ENCODE measurements at regions not wholly inside any gene's neighbourhood (a gene's known extent, or its start where the extent isn't known, plus 50 kb on each side); places are given as distances from the start of the nearest gene placed in this dataset.
"Not testable (repeated sequence)": the region's sequence is repeated elsewhere in the genome, so short reads cannot be mapped to it uniquely, and the experiment has no call there.

GRCh38 chr4:12487000-12487399 lies 997.1 kb downstream of the RAB28 start:
- Histone ChIP-seq H3K36me3 (ENCODE audit: insufficient read depth in 1 of 2, low read depth in 1 of 2) (no peaks in the 10 kb centered on the region), H3K9me3 (no peaks in the 10 kb centered on the region), H3K27me3 (ENCODE audit: insufficient read depth in 3 of 3, low read length in 2 of 3) (no peaks in the 10 kb centered on the region), H3K4me3 (no peak overlapping the region), H3K4me1 (no peaks in the 10 kb centered on the region), H3K27ac (no peak overlapping the region)
- TF ChIP-seq CTCF (IDR thresholded peaks at IDR 0.05): no peak
- DNase-seq: no peak
- intact Hi-C loops (cut with DNase I): no loop called here
- WGBS, 3 donors: 70 to 82% (median 72%) methylated on average over 2 of the region's 2 CpGs
- ATAC-seq: no peak

- Histone ChIP-seq H3K9me3 (no peaks in the 10 kb centered on the region), H3K36me3 (ENCODE audit: insufficient read depth in 1 of 2, low read depth in 1 of 2) (no peaks in the 10 kb centered on the region), H3K4me1 (no peaks in the 10 kb centered on the region), H3K27me3 (ENCODE audit: insufficient read depth in 3 of 3, low read length in 2 of 3) (no peaks in the 10 kb centered on the region), H3K27ac (no peak overlapping the region), H3K4me3 (no peak overlapping the region)
- DNase-seq (no peak), ATAC-seq (no peak)
- intact Hi-C loops (cut with DNase I): no loop called here
- TF ChIP-seq CTCF (IDR thresholded peaks at IDR 0.05): no peak
- 40 to 67% (median 59%) methylated on average over 2 of the region's 2 CpGs for WGBS, 3 donors
These were observed 1012.1 kb downstream of the RAB28 start for GRCh38 chr4:12472087-12472486.

- WGBS, 3 donors: 67 to 85% (median 78%) methylated on average over 2 of the region's 2 CpGs
- ATAC-seq (no peak), DNase-seq (no peak)
- no peaks in the 10 kb centered on the region for H3K4me1 ChIP-seq
- no peak for TF ChIP-seq CTCF (IDR thresholded peaks at IDR 0.05)
- H3K36me3 ChIP-seq (ENCODE audit: insufficient read depth in 1 of 2, low read depth in 1 of 2): no peaks in the 10 kb centered on the region
- no peak overlapping the region for H3K27ac ChIP-seq
- intact Hi-C loops (cut with DNase I): no loop called here
- no peaks in the 10 kb centered on the region for H3K27me3 ChIP-seq (ENCODE audit: insufficient read depth in 3 of 3, low read length in 2 of 3)
- H3K9me3 ChIP-seq: no peaks in the 10 kb centered on the region
- no peak overlapping the region for H3K4me3 ChIP-seq
These were observed 1012.9 kb downstream of the RAB28 start for GRCh38 chr4:12471193-12471592.

- 78 to 89% (median 80%) methylated on average over 3 of the region's 5 CpGs for WGBS, 3 donors
- intact Hi-C loops (cut with DNase I); H3K4me1 ChIP-seq: not testable (repeated sequence)
These were observed 1022.6 kb downstream of the RAB28 start for GRCh38 chr4:12461576-12461975.

GRCh38 chr4:12459126-12459525 lies 1025.0 kb downstream of the RAB28 start:
- TF ChIP-seq CTCF (IDR thresholded peaks at IDR 0.05): no peak
- no peak overlapping the region for H3K27ac ChIP-seq
- no peaks in the 10 kb centered on the region for H3K9me3 ChIP-seq
- H3K4me3 ChIP-seq: no peak overlapping the region
- H3K4me1 ChIP-seq: no peaks in the 10 kb centered on the region
- WGBS, 3 donors: 95 to 98% (median 95%) methylated on average over 3 of the region's 3 CpGs
- DNase-seq: no peak
- H3K27me3 ChIP-seq (ENCODE audit: insufficient read depth in 3 of 3, low read length in 2 of 3): no peaks in the 10 kb centered on the region
- H3K36me3 ChIP-seq (ENCODE audit: insufficient read depth in 1 of 2, low read depth in 1 of 2): no peaks in the 10 kb centered on the region
- ATAC-seq: no peak
- intact Hi-C loops (cut with DNase I): no loop called here

More at GRCh38 chr4:12461576-12461975, 1022.6 kb downstream of the RAB28 start:
- not testable (repeated sequence) for H3K4me3 ChIP-seq; H3K9me3 ChIP-seq; ATAC-seq; H3K27me3 ChIP-seq (ENCODE audit: insufficient read depth in 3 of 3, low read length in 2 of 3); DNase-seq; H3K36me3 ChIP-seq (ENCODE audit: insufficient read depth in 1 of 2, low read depth in 1 of 2); H3K27ac ChIP-seq
